Gastrocnemius medialis (tissue), 4 donors: ENCODE measurements at regions not wholly inside any gene's neighbourhood (a gene's known extent, or its start where the extent isn't known, plus 50 kb on each side); places are given as distances from the start of the nearest gene placed in this dataset.

Experiments
- ATAC-seq, 2 donors: fragments of 150-250 bp; one replicate each; pipeline ENCODE4 v1.9.1; 2016
- DNase-seq, 2 donors: peaks; one replicate each; pipeline ENCODE4 v3.0.0-alpha.2; 2019
- H3K27ac ChIP-seq, 4 donors: fragments of 200-600 bp; sonication (generic); 1 replicate in 1 of 4; 2 replicates in 3 of 4; pipeline ENCODE4 v1.5.1; 2016 to 2018; ENCODE audit warnings: mild to moderate bottlenecking in 2 of 4, moderate library complexity in 1 of 4
- H3K27me3 ChIP-seq, 3 donors: fragments of 200-600 bp; sonication (generic) in 2 of 3; 1 replicate in 1 of 3; 2 replicates in 2 of 3; pipeline versions ENCODE4 v1.5.1 to v1.6.0; 2016 to 2019; ENCODE audit warnings: mild to moderate bottlenecking in 1 of 3, moderate library complexity in 1 of 3
- H3K36me3 ChIP-seq, 2 donors: fragments of 200-600 bp; sonication (generic) in 1 of 2; one replicate each; pipeline ENCODE4 v1.5.1; 2017 to 2018
- H3K4me1 ChIP-seq, 2 donors: fragments of 200-600 bp; sonication (generic) in 1 of 2; one replicate each; pipeline ENCODE4 v1.5.1; 2016 to 2017; ENCODE audit warnings: mild to moderate bottlenecking in 2 of 2
- H3K4me3 ChIP-seq, 4 donors: fragments of 200-600 bp; sonication (generic) in 3 of 4; 1 replicate in 1 of 4; 2 replicates in 3 of 4; pipeline ENCODE4 v1.5.1; 2016 to 2019; ENCODE audit warnings: mild to moderate bottlenecking in 2 of 4
- H3K9me3 ChIP-seq, 3 donors: fragments of 200-600 bp; sonication (generic) in 2 of 3; 1 replicate in 1 of 3; 2 replicates in 2 of 3; pipeline ENCODE4 v1.5.1; 2016 to 2019
- CTCF ChIP-seq, 5 experiments: fragments of 450-650 bp in 3 of 5; fragments of 200-600 bp in 2 of 5; sonication (generic) in 2 of 5; IDR thresholded peaks in 4 of 5; conservative IDR thresholded peaks in 1 of 5; 1 replicate in 4 of 5; 2 replicates in 1 of 5; pipeline ENCODE4 v1.5.1; 2016 to 2019; ENCODE audit warnings: antibody characterized with exemption in 5 of 5, mild to moderate bottlenecking in 3 of 5, moderate library complexity in 3 of 5
- POLR2A ChIP-seq, 2 donors: fragments of 450-650 bp; IDR thresholded peaks; one replicate each; pipeline ENCODE4 v1.6.1; 2017; ENCODE audit warnings: antibody characterized with exemption in 2 of 2, mild to moderate bottlenecking in 2 of 2, moderate library complexity in 2 of 2
- in situ Hi-C, 4 donors: fragments of 200-750 bp; cut with MboI; loops; one replicate each; pipeline versions ENCODE4 v1.15.0 to v1.8.0; 2017; ENCODE audit warnings: low sequenced_read_pairs in 4 of 4
- intact Hi-C: fragments of 100-400 bp; cut with DNase I; formaldehyde crosslinking; loops from one replicate; pipeline ENCODE4 v1.15.1; 2023; ENCODE audit warnings: low total_unique reads

GRCh38 chr3:139759470-139759869 lies 81.7 kb upstream of the NMNAT3 start:
- Histone ChIP-seq H3K4me1 (peaks cover 0 to 5% of the 10 kb centered on the region in 2 donors), H3K27me3 (no peaks in the 10 kb centered on the region), H3K4me3 (no peak overlapping the region), H3K27ac (no peak overlapping the region), H3K36me3 (no peaks in the 10 kb centered on the region), H3K9me3 (no peaks in the 10 kb centered on the region)
- TF ChIP-seq CTCF (IDR thresholded peaks at IDR 0.05 in 4 of 5, conservative IDR thresholded peaks at IDR 0.05 in 1 of 5) (no peak), POLR2A (IDR thresholded peaks at IDR 0.05) (no peak)
- ATAC-seq (no peak), DNase-seq (no peak)
- in situ Hi-C loops (no loop called here), intact Hi-C loops (no loop called here)

GRCh38 chr3:139758654-139759291 lies 81.0 kb upstream of the NMNAT3 start:
- in situ Hi-C loops = no loop called here
- TF ChIP-seq CTCF (IDR thresholded peaks at IDR 0.05 in 4 of 5, conservative IDR thresholded peaks at IDR 0.05 in 1 of 5) = no peak
- no peaks in the 10 kb centered on the region for H3K27me3 ChIP-seq
- no peak overlapping the region for H3K27ac ChIP-seq
- intact Hi-C loops = no loop called here
- H3K4me3 ChIP-seq = no peak overlapping the region
- peaks cover 0 to 5% of the 10 kb centered on the region in 2 donors for H3K4me1 ChIP-seq
- H3K9me3 ChIP-seq = no peaks in the 10 kb centered on the region
- DNase-seq (no peak), ATAC-seq (no peak)
- H3K36me3 ChIP-seq = no peaks in the 10 kb centered on the region

GRCh38 chr3:139757448-139758030 lies 79.8 kb upstream of the NMNAT3 start:
- TF ChIP-seq CTCF (IDR thresholded peaks at IDR 0.05 in 4 of 5, conservative IDR thresholded peaks at IDR 0.05 in 1 of 5) (no peak), POLR2A (IDR thresholded peaks at IDR 0.05) (no peak)
- in situ Hi-C loops (no loop called here), intact Hi-C loops (no loop called here)
- Histone ChIP-seq H3K27ac (no peak overlapping the region), H3K9me3 (no peaks in the 10 kb centered on the region), H3K4me1 (peaks cover 0 to 5% of the 10 kb centered on the region in 2 donors), H3K36me3 (no peaks in the 10 kb centered on the region), H3K27me3 (no peaks in the 10 kb centered on the region), H3K4me3 (no peak overlapping the region)
- no peak for ATAC-seq
- no peak for DNase-seq

GRCh38 chr3:139756529-139757103 lies 78.8 kb upstream of the NMNAT3 start:
- no peak for DNase-seq

More at GRCh38 chr3:139756529-139757103, 78.8 kb upstream of the NMNAT3 start:
- intact Hi-C loops (no loop called here), in situ Hi-C loops (no loop called here)
- no peaks in the 10 kb centered on the region for H3K36me3 ChIP-seq
- TF ChIP-seq POLR2A (IDR thresholded peaks at IDR 0.05) (no peak), CTCF (IDR thresholded peaks at IDR 0.05 in 4 of 5, conservative IDR thresholded peaks at IDR 0.05 in 1 of 5) (no peak)
- H3K4me3 ChIP-seq = no peak overlapping the region
- H3K27ac ChIP-seq = no peak overlapping the region
- no peaks in the 10 kb centered on the region for H3K9me3 ChIP-seq
- no peak for ATAC-seq
- no peaks in the 10 kb centered on the region for H3K27me3 ChIP-seq
- peaks cover 0 to 5% of the 10 kb centered on the region in 2 donors for H3K4me1 ChIP-seq
